ENCODE measurements at regions not wholly inside any gene's neighbourhood (a gene's known extent, or its start where the extent isn't known, plus 50 kb on each side); places are given as distances from the start of the nearest gene placed in this dataset.
A peak's percentile ranks its signal among the peaks of the same experiment; 100 is the strongest.

DNA sequence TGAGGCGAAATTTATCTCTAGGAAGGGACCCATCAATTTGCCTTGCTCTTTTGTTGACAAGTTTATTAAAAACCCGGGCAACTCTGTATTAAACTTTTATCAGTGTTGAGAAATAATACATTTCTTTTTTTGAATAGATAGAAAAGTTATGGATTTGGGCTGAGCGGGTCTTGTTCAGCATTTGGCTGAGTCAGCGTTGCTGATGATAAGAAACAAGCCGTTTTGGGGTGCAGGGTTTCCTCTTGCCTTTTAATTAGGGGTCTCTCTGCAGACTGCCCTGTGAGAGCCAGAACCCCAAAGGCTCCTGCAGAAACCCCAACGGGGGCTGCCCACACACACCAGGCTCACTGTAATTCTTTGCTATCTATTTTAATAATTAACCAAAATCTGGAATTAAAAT lies 82.1 kb upstream of the SLCO4A1 start:
- DNase-seq (ENCODE audit: low read depth): no peak
- Histone ChIP-seq H3K36me3 (ENCODE audit: control insufficient read depth, insufficient read depth, low read length) (no peaks in the 10 kb centered on the region), H3K27me3 (ENCODE audit: control insufficient read depth, insufficient read depth, low read length) (peaks cover 11% of the 10 kb centered on the region), H3K4me3 (ENCODE audit: low read depth, low read length) (no peak overlapping the region)
- TF ChIP-seq, protein P1, sequence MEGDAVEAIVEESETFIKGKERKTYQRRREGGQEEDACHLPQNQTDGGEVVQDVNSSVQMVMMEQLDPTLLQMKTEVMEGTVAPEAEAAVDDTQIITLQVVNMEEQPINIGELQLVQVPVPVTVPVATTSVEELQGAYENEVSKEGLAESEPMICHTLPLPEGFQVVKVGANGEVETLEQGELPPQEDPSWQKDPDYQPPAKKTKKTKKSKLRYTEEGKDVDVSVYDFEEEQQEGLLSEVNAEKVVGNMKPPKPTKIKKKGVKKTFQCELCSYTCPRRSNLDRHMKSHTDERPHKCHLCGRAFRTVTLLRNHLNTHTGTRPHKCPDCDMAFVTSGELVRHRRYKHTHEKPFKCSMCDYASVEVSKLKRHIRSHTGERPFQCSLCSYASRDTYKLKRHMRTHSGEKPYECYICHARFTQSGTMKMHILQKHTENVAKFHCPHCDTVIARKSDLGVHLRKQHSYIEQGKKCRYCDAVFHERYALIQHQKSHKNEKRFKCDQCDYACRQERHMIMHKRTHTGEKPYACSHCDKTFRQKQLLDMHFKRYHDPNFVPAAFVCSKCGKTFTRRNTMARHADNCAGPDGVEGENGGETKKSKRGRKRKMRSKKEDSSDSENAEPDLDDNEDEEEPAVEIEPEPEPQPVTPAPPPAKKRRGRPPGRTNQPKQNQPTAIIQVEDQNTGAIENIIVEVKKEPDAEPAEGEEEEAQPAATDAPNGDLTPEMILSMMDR (IDR thresholded peaks at IDR 0.05; ENCODE audit: insufficient read depth, low read length, severe bottlenecking): no peak
- FAIRE-seq: no peak

DNA sequence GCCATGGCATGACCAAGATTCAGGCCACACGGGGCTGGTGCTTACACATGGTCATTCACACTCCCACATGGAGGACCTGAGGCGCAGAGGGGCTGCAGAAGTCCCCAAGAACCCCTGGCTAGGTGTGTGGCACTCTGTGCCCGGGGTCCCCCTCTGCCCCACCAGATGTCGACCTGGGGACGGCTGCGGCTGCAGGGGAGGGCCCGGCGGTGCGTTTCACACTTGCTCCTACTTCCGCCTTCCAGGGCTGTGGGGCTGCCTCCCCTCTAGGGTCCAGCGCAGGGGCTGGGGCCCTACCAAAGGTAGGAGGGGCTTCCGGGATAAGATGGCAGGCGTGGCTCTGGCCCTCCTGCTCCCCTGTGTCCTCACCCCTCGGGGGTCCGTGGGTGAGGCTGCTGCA lies 81.1 kb upstream of the SLCO4A1 start:
- no peak for FAIRE-seq
- TF ChIP-seq, protein P1 (IDR thresholded peaks at IDR 0.05; ENCODE audit: insufficient read depth, low read length, severe bottlenecking): no peak

DNA sequence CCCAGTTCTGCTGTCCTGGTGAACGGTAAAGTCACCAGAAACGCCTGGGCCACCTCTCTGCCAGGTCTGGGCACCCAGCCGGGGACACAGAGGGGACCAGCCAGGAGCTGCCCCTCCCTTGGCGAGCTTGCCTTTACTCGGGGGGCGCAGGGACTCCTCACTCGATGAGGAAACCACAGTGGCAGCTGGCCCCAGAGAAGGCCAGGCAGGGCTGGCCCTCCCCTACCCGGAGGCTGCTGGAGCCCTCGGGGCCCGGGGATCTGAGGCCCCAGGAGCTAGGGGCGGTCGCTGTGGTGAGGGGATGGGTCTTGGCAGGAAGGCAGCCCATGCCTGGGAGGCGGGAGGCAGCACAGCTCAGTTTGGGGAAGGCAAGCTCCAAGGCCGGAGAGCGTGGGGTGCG lies 80.4 kb upstream of the SLCO4A1 start:
- H3K4me3 ChIP-seq (ENCODE audit: low read depth, low read length): no peak overlapping the region
- FAIRE-seq (no peak), DNase-seq (ENCODE audit: low read depth) (no peak)
- H3K36me3 ChIP-seq (ENCODE audit: control insufficient read depth, insufficient read depth, low read length): no peaks in the 10 kb centered on the region
- H3K27me3 ChIP-seq (ENCODE audit: control insufficient read depth, insufficient read depth, low read length): peaks cover 11% of the 10 kb centered on the region
- TF ChIP-seq, protein P1 (IDR thresholded peaks at IDR 0.05; ENCODE audit: insufficient read depth, low read length, severe bottlenecking): no peak

More for the DNA sequence above, 81.1 kb upstream of the SLCO4A1 start:
- Histone ChIP-seq H3K36me3 (ENCODE audit: control insufficient read depth, insufficient read depth, low read length) (no peaks in the 10 kb centered on the region), H3K27me3 (ENCODE audit: control insufficient read depth, insufficient read depth, low read length) (peaks cover 11% of the 10 kb centered on the region), H3K4me3 (ENCODE audit: low read depth, low read length) (no peak overlapping the region)
- no peak for DNase-seq (ENCODE audit: low read depth)

DNA sequence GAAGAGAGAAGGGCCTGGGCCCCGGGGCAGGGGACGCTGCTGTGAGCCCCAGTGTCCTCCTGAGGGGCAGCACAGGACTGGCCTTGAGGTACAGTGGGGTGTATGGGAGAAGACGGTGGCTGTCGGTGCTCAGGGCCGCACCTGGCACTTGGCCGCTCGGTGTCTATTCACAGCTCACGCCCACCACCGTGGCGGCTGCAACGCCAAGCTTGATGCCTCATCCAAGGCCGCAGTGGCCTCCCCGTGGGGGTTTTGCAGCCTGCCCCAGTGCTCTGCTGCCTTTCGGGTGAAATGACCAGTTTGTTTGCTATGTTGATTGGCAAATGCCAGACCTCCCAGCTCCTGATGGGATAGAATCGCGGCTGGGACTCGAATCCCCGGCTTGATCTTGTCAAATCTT lies 79.5 kb upstream of the SLCO4A1 start:
- Histone ChIP-seq H3K36me3 (ENCODE audit: control insufficient read depth, insufficient read depth, low read length) (no peaks in the 10 kb centered on the region), H3K4me3 (ENCODE audit: low read depth, low read length) (no peak overlapping the region), H3K27me3 (ENCODE audit: control insufficient read depth, insufficient read depth, low read length) (peaks cover 9% of the 10 kb centered on the region)
- TF ChIP-seq, protein P1 (IDR thresholded peaks at IDR 0.05; ENCODE audit: insufficient read depth, low read length, severe bottlenecking): no peak
- FAIRE-seq: peak; percentile 7
- no peak for DNase-seq (ENCODE audit: low read depth)

DNA sequence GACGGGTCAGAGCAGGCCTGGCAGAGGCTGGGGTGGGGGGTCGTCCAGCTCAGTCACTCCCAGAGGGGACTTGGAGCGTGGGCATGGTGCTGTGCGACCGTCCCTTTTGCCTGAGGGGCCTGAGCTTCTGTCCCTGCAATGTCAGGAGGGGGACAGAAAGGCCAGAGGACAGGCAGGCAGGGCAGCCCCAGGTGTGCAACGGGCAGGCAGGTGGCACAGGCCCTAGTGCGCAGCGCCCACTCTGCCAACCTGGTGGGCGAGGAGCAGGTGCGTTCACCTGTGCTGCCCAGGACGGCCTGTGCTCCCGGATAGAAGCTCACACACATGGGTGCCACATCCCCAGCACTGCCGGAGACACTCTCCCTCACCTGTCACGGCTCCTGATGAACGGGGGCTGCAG lies 78.7 kb upstream of the SLCO4A1 start:
- Histone ChIP-seq H3K27me3 (ENCODE audit: control insufficient read depth, insufficient read depth, low read length) (peaks cover 6% of the 10 kb centered on the region), H3K4me3 (ENCODE audit: low read depth, low read length) (no peak overlapping the region), H3K36me3 (ENCODE audit: control insufficient read depth, insufficient read depth, low read length) (no peaks in the 10 kb centered on the region)
- no peak for DNase-seq (ENCODE audit: low read depth)
- TF ChIP-seq, protein P1 (IDR thresholded peaks at IDR 0.05; ENCODE audit: insufficient read depth, low read length, severe bottlenecking): no peak
- no peak for FAIRE-seq

DNA sequence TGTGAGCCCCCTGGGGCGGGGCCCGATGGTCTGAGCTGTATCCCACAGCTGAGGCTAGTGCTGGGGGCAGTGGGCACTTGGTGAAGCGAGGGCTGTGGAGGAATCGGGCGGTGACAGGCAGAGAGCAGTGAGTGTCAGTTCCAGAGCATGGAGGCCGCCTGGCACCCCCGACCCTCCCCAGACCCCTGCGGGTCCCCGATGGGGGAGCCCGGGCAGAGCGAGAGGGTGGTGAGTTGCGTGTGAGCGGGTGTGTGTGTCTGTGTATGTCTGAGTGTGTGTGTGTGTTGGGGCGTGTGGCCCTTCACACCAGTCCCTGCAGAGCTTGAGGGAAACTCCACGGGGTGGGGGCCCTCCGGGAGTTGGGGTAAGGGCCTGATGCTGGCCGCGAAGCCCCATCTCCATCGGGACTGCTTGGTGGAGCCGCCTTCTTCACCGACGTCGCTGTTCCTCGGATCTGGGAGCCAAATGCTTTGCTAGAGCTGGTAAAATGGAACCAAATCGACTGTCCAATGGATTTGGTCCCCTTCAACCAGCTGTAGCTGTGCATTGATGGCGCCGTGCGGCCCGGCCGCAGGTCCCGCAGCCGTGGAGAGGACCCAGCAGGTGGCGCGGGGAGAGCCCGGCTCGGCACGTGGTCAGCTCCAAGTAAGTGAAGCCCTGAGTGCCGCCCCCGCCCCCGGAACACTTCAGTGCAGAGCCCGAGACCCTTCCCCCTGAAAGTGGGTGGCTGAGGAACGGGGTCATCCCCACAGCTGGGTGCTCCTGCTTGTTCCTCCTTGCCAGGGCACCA lies 77.7 kb upstream of the SLCO4A1 start:
- TF ChIP-seq, protein P1 (IDR thresholded peaks at IDR 0.05; ENCODE audit: insufficient read depth, low read length, severe bottlenecking): no peak
- no peak overlapping the region for H3K4me3 ChIP-seq (ENCODE audit: low read depth, low read length)
- FAIRE-seq: no peak
- H3K36me3 ChIP-seq (ENCODE audit: control insufficient read depth, insufficient read depth, low read length): no peaks in the 10 kb centered on the region
- no peak for DNase-seq (ENCODE audit: low read depth)
- H3K27me3 ChIP-seq (ENCODE audit: control insufficient read depth, insufficient read depth, low read length): peaks cover 6% of the 10 kb centered on the region

Measured in bronchial epithelial cell (primary cell).